ENCODE measurements at regions not wholly inside any gene's neighbourhood (a gene's known extent, or its start where the extent isn't known, plus 50 kb on each side); places are given as distances from the start of the nearest gene placed in this dataset.
A peak's percentile ranks its signal among the peaks of the same experiment; 100 is the strongest.

DNA sequence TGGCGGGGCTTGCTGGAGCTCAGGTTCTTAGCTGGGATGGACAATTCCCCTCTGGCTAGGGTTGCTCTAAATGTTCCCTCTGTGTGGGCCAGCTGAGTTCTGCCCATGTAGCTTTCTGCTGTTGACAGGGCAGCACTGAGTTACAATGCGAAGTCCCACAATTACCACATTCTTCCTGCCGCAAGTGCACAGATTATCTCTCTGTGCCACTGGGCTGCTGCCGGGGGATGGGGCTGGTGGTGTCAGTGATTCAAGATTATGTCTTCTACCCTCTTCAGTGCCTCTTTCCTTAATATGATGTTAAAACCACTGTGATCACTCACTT, 708.1 kb downstream of the SLC4A3 start:
- Histone ChIP-seq H3K56ac (ENCODE audit: insufficient read length, low read depth, low read length) (no peak overlapping the region), H2BK20ac (ENCODE audit: low read depth, low read length, poor library complexity, severe bottlenecking) (no peak overlapping the region), H3T11ph (ENCODE audit: low read length) (no peak overlapping the region), H3K27me3 (ENCODE audit: insufficient read depth, low read length) (no peaks in the 10 kb centered on the region), H3K23me2 (ENCODE audit: insufficient read length, low read depth, low read length, poor library complexity, severe bottlenecking) (no peaks in the 10 kb centered on the region), H2AFZ (ENCODE audit: low read length) (no peak overlapping the region), H4K91ac (ENCODE audit: insufficient read length, low read depth, low read length) (no peak overlapping the region), H2BK15ac (ENCODE audit: low read depth, low read length) (no peak overlapping the region), H2AK5ac (ENCODE audit: insufficient read length, low read length) (no peak overlapping the region), H3K27ac (ENCODE audit: insufficient read length, low read depth, low read length) (no peak overlapping the region), H3K14ac (ENCODE audit: insufficient read depth, low read length) (no peak overlapping the region; the same call in 1 of the 2 replicates), H4K20me1 (ENCODE audit: control insufficient read depth, insufficient read depth, insufficient read length) (no peaks in the 10 kb centered on the region), H4K5ac (ENCODE audit: insufficient read length, low read depth, low read length) (no peak overlapping the region), H3K4me1 (ENCODE audit: insufficient read depth, low read length) (no peaks in the 10 kb centered on the region), H2BK12ac (ENCODE audit: insufficient read length, low read depth, low read length) (no peak overlapping the region), H4K8ac (replicated peaks; ENCODE audit: insufficient read length, low read depth, low read length) (no peak overlapping the region), H3K79me1 (ENCODE audit: insufficient read depth, low read depth, low read length, poor library complexity, severe bottlenecking) (no peaks in the 10 kb centered on the region), H2BK120ac (ENCODE audit: low read depth, low read length, poor library complexity, severe bottlenecking) (no peak overlapping the region), H3K4ac (ENCODE audit: low read depth, low read length) (no peak overlapping the region), H3K9ac (ENCODE audit: extremely low read depth, insufficient read length, low read length) (no peak overlapping the region), H3K18ac (ENCODE audit: insufficient read length, low read depth, low read length) (no peak overlapping the region), H3K79me2 (ENCODE audit: insufficient read depth, low read length) (no peaks in the 10 kb centered on the region), H2BK5ac (ENCODE audit: insufficient read length, low read length) (no peak overlapping the region), H3K9me3 (ENCODE audit: control insufficient read depth, low read depth, low read length) (no peaks in the 10 kb centered on the region), H3K23ac (ENCODE audit: insufficient read length, low read depth, low read length) (no peak overlapping the region), H3K4me2 (ENCODE audit: insufficient read depth, insufficient read length, low read length) (no peak overlapping the region)
- no CpG with 5 or more reads among the region's 4 CpGs for WGBS (ENCODE audit: extremely low coverage, insufficient read length, low lambda C conversion rate)
- DNase-seq, result no peak
- Mint-ChIP-seq H3K4me3 (no peak overlapping the region), H3K9me3 (peaks cover 0 to 5% of the 10 kb centered on the region in 2 experiments; a peak in 4 of 5 replicates), H3K36me3 (ENCODE audit: insufficient read depth in 1 of 3, low read depth in 3 of 3) (peaks cover 2 to 10% (median 3%) of the 10 kb centered on the region in 3 experiments; a peak in 3 of 7 replicates), H3K4me1 (peaks cover 0 to 2% of the 10 kb centered on the region in 2 experiments; a peak in 1 of 4 replicates), H3K27me3 (ENCODE audit: low read depth) (no peaks in the 10 kb centered on the region; the same call in 1 of the 2 replicates), H3K27ac (peak overlapping the region in 1 of 3 experiments; percentile 71; a peak in 1 of 7 replicates)
- TF ChIP-seq, protein P1, sequence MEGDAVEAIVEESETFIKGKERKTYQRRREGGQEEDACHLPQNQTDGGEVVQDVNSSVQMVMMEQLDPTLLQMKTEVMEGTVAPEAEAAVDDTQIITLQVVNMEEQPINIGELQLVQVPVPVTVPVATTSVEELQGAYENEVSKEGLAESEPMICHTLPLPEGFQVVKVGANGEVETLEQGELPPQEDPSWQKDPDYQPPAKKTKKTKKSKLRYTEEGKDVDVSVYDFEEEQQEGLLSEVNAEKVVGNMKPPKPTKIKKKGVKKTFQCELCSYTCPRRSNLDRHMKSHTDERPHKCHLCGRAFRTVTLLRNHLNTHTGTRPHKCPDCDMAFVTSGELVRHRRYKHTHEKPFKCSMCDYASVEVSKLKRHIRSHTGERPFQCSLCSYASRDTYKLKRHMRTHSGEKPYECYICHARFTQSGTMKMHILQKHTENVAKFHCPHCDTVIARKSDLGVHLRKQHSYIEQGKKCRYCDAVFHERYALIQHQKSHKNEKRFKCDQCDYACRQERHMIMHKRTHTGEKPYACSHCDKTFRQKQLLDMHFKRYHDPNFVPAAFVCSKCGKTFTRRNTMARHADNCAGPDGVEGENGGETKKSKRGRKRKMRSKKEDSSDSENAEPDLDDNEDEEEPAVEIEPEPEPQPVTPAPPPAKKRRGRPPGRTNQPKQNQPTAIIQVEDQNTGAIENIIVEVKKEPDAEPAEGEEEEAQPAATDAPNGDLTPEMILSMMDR (conservative IDR thresholded peaks at IDR 0.05), result no peak
